Lower lobe of right lung (tissue), 2 donors: ENCODE measurements at regions not wholly inside any gene's neighbourhood (a gene's known extent, or its start where the extent isn't known, plus 50 kb on each side); places are given as distances from the start of the nearest gene placed in this dataset.

ENCODE experiments used
- ATAC-seq, 2 donors: fragments of 200-7000 bp; cut with Tn5 transposase; one replicate each; pipeline ENCODE4 v1.9.1; 2020 to 2022; ENCODE audit warnings: mild to moderate bottlenecking in 2 of 2, moderate library complexity in 2 of 2
- DNase-seq: peaks from one replicate; pipeline ENCODE4 v3.0.0-alpha.2; 2020
- H3K27ac ChIP-seq: fragments of 200-600 bp; one replicate; pipeline ENCODE4 v1.8.0; 2022
- H3K27me3 ChIP-seq: fragments of 200-600 bp; one replicate; pipeline ENCODE4 v1.8.0; 2022; ENCODE audit warnings: low read depth
- H3K36me3 ChIP-seq: fragments of 200-600 bp; one replicate; pipeline ENCODE4 v1.8.0; 2022; ENCODE audit warnings: mild to moderate bottlenecking
- H3K4me1 ChIP-seq: fragments of 200-600 bp; one replicate; pipeline ENCODE4 v1.8.0; 2022
- H3K4me3 ChIP-seq: fragments of 200-600 bp; one replicate; pipeline ENCODE4 v1.8.0; 2022; ENCODE audit warnings: mild to moderate bottlenecking
- H3K9me3 ChIP-seq: fragments of 200-600 bp; one replicate; pipeline ENCODE4 v1.8.0; 2022
- CTCF ChIP-seq: fragments of 200-600 bp; IDR thresholded peaks from one replicate; pipeline ENCODE4 v1.8.0; 2022; ENCODE audit warnings: antibody characterized with exemption, mild to moderate bottlenecking
- intact Hi-C: fragments of 100-400 bp; cut with DNase I; formaldehyde crosslinking; loops from one replicate; pipeline ENCODE4 v1.11.0; 2022
- donor health status: DM: no; HTN: yes; CAD: no; lungs with severe emphysema.

- H3K36me3 ChIP-seq: no peaks in the 10 kb centered on the region
- H3K27me3 ChIP-seq: no peaks in the 10 kb centered on the region
- TF ChIP-seq CTCF: no peak
- H3K4me1 ChIP-seq: no peaks in the 10 kb centered on the region
- DNase-seq (no peak), ATAC-seq (no peak)
- no peak overlapping the region for H3K4me3 ChIP-seq
- intact Hi-C loops: no loop called here
- H3K9me3 ChIP-seq: no peaks in the 10 kb centered on the region
- H3K27ac ChIP-seq: no peak overlapping the region
Measured at GRCh38 chr14:62017651-62018230, 255.5 kb downstream of the SNAPC1 start.

- H3K4me3 ChIP-seq: no peak overlapping the region
- DNase-seq: no peak
- H3K36me3 ChIP-seq: no peaks in the 10 kb centered on the region
- H3K9me3 ChIP-seq: no peaks in the 10 kb centered on the region
- no peak for ATAC-seq
- intact Hi-C loops: no loop called here
- no peak overlapping the region for H3K27ac ChIP-seq
- no peaks in the 10 kb centered on the region for H3K27me3 ChIP-seq
- TF ChIP-seq CTCF: no peak
- no peaks in the 10 kb centered on the region for H3K4me1 ChIP-seq
Measured at GRCh38 chr14:62018606-62019005, 256.4 kb downstream of the SNAPC1 start.

- Histone ChIP-seq H3K36me3 (no peaks in the 10 kb centered on the region), H3K4me1 (no peaks in the 10 kb centered on the region), H3K9me3 (no peaks in the 10 kb centered on the region), H3K27ac (no peak overlapping the region), H3K27me3 (no peaks in the 10 kb centered on the region), H3K4me3 (no peak overlapping the region)
- no peak for ATAC-seq
- intact Hi-C loops: no loop called here
- no peak for DNase-seq
- no peak for TF ChIP-seq CTCF
Measured at GRCh38 chr14:62027958-62028357, 265.7 kb downstream of the SNAPC1 start.

GRCh38 chr14:62029569-62029924, 267.3 kb downstream of the SNAPC1 start:
- DNase-seq: no peak
- TF ChIP-seq CTCF: no peak
- H3K27me3 ChIP-seq: no peaks in the 10 kb centered on the region

GRCh38 chr14:62030387-62030786, 268.2 kb downstream of the SNAPC1 start:
- intact Hi-C loops: no loop called here
- Histone ChIP-seq H3K4me1 (no peaks in the 10 kb centered on the region), H3K36me3 (no peaks in the 10 kb centered on the region), H3K9me3 (no peaks in the 10 kb centered on the region), H3K27me3 (no peaks in the 10 kb centered on the region), H3K27ac (no peak overlapping the region), H3K4me3 (no peak overlapping the region)
- no peak for ATAC-seq
- no peak for DNase-seq
- no peak for TF ChIP-seq CTCF

More at GRCh38 chr14:62029569-62029924, 267.3 kb downstream of the SNAPC1 start:
- H3K4me3 ChIP-seq: no peak overlapping the region
- no peak for ATAC-seq
- no peaks in the 10 kb centered on the region for H3K4me1 ChIP-seq
- H3K9me3 ChIP-seq: no peaks in the 10 kb centered on the region
- intact Hi-C loops: no loop called here
- no peak overlapping the region for H3K27ac ChIP-seq
- no peaks in the 10 kb centered on the region for H3K36me3 ChIP-seq

GRCh38 chr14:62031504-62031903, 269.3 kb downstream of the SNAPC1 start:
- no peak for ATAC-seq
- TF ChIP-seq CTCF: no peak
- no peak overlapping the region for H3K4me3 ChIP-seq
- DNase-seq: no peak
- H3K36me3 ChIP-seq: no peaks in the 10 kb centered on the region
- no peaks in the 10 kb centered on the region for H3K9me3 ChIP-seq
- intact Hi-C loops: no loop called here
- H3K4me1 ChIP-seq: no peaks in the 10 kb centered on the region
- H3K27me3 ChIP-seq: no peaks in the 10 kb centered on the region
- no peak overlapping the region for H3K27ac ChIP-seq
